ENCODE measurements at regions not wholly inside any gene's neighbourhood (a gene's known extent, or its start where the extent isn't known, plus 50 kb on each side); places are given as distances from the start of the nearest gene placed in this dataset.
"Not testable (repeated sequence)": the region's sequence is repeated elsewhere in the genome, so short reads cannot be mapped to it uniquely, and the experiment has no call there.

DNA sequence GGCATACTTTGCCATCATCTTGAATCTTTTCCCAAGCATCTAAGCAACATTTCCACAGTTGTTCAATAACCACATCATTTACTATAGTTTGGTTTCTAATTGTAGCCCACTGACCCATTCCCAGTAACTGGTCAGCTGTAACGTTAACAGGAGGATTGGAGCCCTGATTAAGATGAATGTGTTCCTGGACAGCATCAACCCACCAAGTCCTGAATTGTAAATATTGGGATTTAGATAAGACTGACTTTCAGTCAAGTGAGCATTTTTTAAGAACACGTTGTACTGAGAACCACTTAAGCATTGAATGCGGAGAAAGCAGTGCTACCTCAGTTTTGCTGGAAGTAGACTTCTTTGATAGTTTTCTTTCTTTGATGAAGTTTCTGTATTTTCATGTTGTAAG lies 53.3 kb upstream of the ARL4D start:
- not testable (repeated sequence) for DNase-seq

DNA sequence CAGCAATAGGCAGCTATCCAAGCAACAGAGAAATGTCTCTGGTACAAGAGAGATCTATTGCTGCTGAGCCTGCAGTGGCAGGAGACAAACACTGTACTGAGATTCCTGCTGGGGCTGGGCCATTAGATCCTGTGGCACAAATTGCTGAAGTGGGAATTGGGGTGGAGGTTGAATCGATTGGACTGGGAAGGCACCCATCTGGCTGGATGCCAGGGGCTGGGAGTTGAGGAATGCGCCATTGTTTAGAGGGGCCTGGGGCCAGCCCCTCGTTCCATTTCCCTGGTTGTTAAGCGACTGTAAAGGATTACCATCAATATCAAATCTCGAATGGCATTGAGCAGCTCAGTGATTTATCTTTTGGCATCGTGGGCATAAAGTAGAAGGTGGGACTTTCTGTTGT lies 54.1 kb upstream of the ARL4D start:
- no peak for DNase-seq

DNA sequence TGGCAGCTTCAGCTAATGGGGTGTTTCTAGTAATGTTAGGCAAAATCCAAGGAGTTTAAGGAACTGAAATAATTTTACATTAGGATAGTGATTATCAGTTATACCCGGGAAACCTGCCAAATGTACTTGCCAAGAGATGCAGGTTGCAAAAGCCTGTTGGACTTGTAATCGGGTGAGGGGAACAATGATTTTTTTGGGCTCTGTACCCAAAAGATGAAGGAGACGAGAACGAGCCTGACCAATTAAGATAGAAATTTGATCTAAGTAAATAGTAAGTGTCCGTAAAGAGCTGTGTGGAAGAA lies 56.3 kb upstream of the ARL4D start:
- DNase-seq = no peak

GRCh38 chr17:43341715-43342588 lies 56.8 kb upstream of the ARL4D start:
- no peak for DNase-seq

- DNase-seq = peak; percentile 75
Measured at GRCh38 chr17:43338886-43339516, 59.8 kb upstream of the ARL4D start.

DNA sequence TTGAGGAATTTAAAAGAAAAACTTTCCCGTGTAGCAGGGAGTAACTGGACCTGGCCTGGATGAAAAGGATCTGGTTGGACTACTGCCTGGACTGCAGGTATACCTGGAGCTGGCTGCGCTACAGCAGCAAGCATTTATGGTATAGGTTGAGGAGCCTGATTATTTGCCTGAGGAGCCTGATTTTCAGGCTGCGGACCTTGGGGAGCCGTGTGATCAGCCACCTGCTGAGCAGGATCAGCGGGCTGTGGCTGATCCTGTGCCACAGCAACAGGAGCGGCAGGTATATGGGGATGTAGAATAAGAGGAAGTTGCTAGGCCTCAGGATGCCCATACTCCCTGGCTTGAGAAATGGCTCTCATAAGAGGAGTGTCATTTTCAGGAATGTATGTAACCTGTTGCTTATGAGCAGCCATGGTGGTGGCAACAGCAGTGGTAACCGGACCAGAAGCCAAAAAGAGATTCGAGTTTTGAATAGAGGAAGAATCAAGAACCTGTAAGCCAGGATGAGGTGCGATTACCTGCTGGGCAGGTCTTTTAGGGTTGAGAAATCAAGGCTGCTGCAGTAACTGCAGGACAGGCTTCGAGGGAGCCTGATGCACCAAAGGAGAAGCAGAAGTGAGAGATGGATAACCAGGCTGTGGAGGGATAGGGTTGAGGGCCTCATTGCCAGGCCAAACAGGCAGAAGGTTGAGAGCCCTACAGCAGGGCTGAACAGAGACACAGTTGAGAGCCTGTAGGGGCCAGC lies 60.9 kb upstream of the ARL4D start:
- DNase-seq = no peak

- no peak for DNase-seq
Measured at GRCh38 chr17:43334738-43335402, 63.9 kb upstream of the ARL4D start.

- no peak for DNase-seq
Measured at GRCh38 chr17:43333433-43333943, 65.3 kb upstream of the ARL4D start.

- DNase-seq = no peak
Measured at GRCh38 chr17:43332230-43332629, 66.6 kb upstream of the ARL4D start.

- DNase-seq = no peak
Measured at GRCh38 chr17:43330876-43331639, 67.7 kb upstream of the ARL4D start.

DNA sequence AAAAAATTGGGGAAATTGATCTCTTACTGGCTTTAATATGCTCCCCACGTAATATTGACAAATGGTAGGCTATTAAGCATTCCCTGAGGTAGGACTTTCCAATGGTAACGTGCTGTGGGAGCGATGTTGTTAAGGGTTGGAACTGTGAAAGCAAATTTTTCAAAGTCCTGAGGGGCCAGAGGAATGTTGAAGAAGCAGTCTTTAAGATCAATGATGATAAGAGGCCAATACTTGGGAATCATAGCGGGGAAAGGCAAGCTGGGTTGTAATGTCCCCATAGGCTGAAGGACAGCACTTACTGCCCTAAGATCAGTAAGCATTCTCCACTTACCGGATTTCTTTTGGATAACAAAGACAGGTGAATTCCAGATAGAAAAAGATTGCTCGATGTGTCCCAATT lies 69.6 kb upstream of the ARL4D start:
- no peak for DNase-seq

DNA sequence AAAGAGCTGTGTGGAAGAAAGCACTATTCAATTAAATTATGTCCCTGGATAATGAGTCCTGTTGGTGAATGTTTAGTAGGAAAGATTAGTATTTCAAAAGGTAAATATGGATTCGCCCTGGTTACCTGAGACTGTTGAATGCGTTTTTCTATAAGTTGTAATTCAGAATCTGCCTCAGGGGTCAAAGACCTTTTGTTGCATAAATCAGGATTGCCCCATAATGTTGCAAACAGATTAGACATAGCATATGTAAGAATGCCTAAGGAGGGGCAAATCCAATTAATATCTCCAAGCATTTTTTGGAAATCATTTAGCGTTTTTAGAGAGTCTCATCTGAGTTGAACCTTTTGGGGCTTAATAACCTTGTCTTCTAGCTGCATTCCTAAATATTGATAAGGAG lies 70.1 kb upstream of the ARL4D start:
- no peak for DNase-seq

GRCh38 chr17:43327834-43328420 lies 70.9 kb upstream of the ARL4D start:
- DNase-seq = no peak

DNA sequence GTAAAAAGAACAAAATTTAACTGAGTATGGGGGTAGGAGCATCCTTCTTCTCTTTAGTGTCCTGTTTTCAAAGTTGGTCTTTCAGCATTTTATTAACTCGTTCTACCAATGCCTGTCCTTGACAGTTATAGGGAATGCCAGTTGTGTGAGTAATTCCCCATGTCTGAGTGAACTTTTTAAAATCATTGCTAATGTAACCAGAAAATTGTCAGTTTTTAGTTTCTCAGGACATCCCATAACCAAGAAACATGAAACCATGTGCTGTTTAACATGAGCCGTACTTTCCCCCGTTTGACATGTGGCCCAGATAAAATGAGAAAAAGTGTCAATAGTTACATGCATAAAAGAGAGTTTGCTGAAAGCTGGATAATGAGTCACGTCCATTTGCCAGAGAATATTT lies 71.4 kb upstream of the ARL4D start:
- DNase-seq = no peak

DNA sequence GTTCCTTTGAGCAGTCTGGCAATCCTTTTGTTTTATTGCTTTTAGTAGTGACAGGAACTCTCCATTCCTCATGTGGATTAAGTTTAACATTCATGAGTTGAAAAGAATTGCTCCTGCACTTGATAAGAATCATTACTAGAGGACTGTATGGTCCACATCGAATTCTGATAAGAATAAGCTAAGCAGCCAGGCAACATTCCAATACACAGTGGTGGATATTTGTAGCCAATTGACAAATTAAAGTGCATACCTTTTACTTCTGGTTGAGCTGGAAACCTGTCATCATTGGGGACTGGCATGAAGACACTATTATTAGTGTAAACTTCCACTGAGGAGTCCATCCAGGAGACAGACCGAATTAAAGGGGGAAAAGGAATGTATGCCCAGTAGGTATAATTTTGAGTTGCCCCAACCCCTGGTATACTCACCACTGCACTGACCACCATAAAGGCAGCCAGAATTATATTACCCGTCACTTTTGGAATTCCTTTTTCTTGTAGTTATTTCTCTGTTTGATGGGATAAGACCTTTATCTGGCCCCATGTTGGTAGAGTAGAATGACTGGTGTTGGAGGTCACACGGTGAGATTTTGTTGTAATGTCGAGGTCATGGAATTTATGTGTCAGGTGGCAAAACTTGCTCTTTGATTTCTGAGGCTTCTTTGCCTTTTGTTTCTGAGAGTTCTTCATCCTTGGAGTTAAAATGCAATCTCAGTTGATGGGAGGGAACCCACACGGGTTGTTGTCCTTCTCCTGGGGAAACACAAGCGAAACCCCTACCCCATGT lies 72.1 kb upstream of the ARL4D start:
- DNase-seq = no peak

DNA sequence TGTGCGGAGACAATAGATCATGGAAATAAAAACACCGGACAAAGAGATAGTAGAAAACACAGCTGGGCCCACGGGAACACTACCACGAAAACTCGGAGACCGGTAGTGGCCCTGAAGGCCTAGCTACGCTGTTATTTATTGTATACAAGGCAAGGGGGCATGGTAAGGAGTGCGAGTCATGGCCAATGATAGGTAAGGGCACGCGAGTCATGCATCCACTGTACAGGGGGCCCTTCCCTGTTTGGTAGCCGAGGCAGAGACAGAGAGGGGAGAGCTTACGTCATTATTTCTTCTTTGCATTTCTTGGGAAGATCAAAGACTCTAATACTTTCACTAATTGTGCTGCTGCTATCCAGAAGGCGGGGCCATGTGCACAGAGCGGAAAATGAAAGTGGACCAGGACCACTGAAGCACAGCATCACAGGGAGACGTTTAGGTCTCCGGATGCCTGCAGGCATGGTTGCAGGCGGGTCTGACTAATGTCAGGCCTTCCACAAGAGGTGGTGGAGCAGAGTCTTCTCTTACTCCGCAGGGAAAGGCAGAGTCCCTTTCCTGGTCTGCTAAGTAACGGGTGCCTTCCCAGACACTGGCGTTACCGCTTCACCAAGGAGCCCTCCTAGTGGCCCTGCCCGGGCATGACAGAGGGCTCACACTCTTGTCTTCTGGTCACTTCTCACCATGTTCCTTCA lies 74.4 kb upstream of the ARL4D start:
- DNase-seq = no peak

GRCh38 chr17:43319293-43320124 lies 79.3 kb upstream of the ARL4D start:
- no peak for DNase-seq

GRCh38 chr17:43316522-43317142 lies 82.2 kb upstream of the ARL4D start:
- peak; percentile 23 to 33 for DNase-seq

Data from CD4-positive, alpha-beta T cell treated with Interferon alpha-2 for 1 hour (primary cell).